ENCODE measurements at regions not wholly inside any gene's neighbourhood (a gene's known extent, or its start where the extent isn't known, plus 50 kb on each side); places are given as distances from the start of the nearest gene placed in this dataset.

DNA sequence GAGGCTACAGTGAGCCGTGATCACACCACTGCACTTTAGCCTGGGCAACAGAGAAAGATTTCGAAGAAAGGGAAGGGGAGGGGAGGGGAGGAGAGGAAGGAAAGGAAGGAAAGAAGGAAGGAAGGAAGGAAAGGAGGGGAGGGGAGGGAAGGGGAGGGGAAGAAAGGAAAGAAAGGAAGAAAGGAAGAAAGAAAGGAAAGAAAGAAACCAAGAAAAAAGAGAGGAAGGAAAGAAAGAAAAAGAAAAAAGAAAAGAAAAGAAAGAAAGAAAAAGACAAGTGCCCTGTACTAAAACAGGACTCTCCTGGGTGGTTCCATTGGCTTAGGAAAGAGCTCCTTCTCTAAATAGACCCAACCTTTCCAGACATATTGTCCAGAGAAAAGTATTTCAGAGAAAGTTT lies 136.6 kb downstream of the PXDC1 start:
- no peak overlapping the region for H2BK20ac ChIP-seq (ENCODE audit: low read depth, low read length)
- no TSS peak for BruUV-seq (replicated peaks)
- no peaks in the 10 kb centered on the region for H3K79me1 ChIP-seq (ENCODE audit: low read depth in 1 of 2, low read length in 2 of 2)
- no peak overlapping the region for H3K4me3 ChIP-seq (ENCODE audit: insufficient read depth, low read depth, low read length)
- ATAC-seq (ENCODE audit: low read depth) (no peak), DNase-seq (no peak)
- H3K23ac ChIP-seq (ENCODE audit: low read depth, low read length) = no peak overlapping the region
- H3K4ac ChIP-seq (ENCODE audit: low read depth, low read length) = no peak overlapping the region
- H2BK5ac ChIP-seq (ENCODE audit: low read depth, low read length, poor library complexity, severe bottlenecking) = no peak overlapping the region
- no peak overlapping the region for H2BK120ac ChIP-seq (ENCODE audit: low read depth, low read length)
- no peak overlapping the region for H3K18ac ChIP-seq (ENCODE audit: low read depth, low read length)
- H3K9me3 ChIP-seq (ENCODE audit: control insufficient read depth, insufficient read depth, low read length) = no peaks in the 10 kb centered on the region
- H4K91ac ChIP-seq (ENCODE audit: insufficient read depth, low read depth, low read length) = no peak overlapping the region
- H4K5ac ChIP-seq (ENCODE audit: low read depth, low read length) = no peak overlapping the region
- 80% methylated on average over 2 of the region's 2 CpGs; no CpG with 5 or more reads in 1 of the 2 experiments for WGBS, 2 experiments (ENCODE audit: extremely low coverage in 2 of 2, insufficient read length in 1 of 2)
- intact Hi-C loops (cut with micrococcal nuclease) (no loop called here), dilution Hi-C loops (cut with HindIII; ENCODE audit: low sequenced_read_pairs, unreplicated experiment) (no loop called here), in situ Hi-C loops (cut with MboI; ENCODE audit: low sequenced_read_pairs) (no loop called here)
- H3K27me3 ChIP-seq (ENCODE audit: control insufficient read depth, insufficient read depth, low read length) = peaks cover 37% of the 10 kb centered on the region
- TF ChIP-seq, protein P1, sequence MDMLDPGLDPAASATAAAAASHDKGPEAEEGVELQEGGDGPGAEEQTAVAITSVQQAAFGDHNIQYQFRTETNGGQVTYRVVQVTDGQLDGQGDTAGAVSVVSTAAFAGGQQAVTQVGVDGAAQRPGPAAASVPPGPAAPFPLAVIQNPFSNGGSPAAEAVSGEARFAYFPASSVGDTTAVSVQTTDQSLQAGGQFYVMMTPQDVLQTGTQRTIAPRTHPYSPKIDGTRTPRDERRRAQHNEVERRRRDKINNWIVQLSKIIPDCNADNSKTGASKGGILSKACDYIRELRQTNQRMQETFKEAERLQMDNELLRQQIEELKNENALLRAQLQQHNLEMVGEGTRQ (IDR thresholded peaks at IDR 0.05; ENCODE audit: low read depth, low read length) = no peak
- no peak for TF ChIP-seq RCOR1 (IDR thresholded peaks at IDR 0.05; ENCODE audit: insufficient replicate concordance, low read length)
- no peak for TF ChIP-seq RAD21 (IDR thresholded peaks at IDR 0.05; ENCODE audit: low read length)
- TF ChIP-seq, protein P2, sequence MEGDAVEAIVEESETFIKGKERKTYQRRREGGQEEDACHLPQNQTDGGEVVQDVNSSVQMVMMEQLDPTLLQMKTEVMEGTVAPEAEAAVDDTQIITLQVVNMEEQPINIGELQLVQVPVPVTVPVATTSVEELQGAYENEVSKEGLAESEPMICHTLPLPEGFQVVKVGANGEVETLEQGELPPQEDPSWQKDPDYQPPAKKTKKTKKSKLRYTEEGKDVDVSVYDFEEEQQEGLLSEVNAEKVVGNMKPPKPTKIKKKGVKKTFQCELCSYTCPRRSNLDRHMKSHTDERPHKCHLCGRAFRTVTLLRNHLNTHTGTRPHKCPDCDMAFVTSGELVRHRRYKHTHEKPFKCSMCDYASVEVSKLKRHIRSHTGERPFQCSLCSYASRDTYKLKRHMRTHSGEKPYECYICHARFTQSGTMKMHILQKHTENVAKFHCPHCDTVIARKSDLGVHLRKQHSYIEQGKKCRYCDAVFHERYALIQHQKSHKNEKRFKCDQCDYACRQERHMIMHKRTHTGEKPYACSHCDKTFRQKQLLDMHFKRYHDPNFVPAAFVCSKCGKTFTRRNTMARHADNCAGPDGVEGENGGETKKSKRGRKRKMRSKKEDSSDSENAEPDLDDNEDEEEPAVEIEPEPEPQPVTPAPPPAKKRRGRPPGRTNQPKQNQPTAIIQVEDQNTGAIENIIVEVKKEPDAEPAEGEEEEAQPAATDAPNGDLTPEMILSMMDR (conservative IDR thresholded peaks at IDR 0.05; ENCODE audit: low read depth, low read length) = no peak
- no peak for TF ChIP-seq SMC3 (IDR thresholded peaks at IDR 0.05; ENCODE audit: low read depth, low read length)
- no peak for TF ChIP-seq MAFK (IDR thresholded peaks at IDR 0.05; ENCODE audit: low read depth, low read length)
- no peak for TF ChIP-seq RFX5 (IDR thresholded peaks at IDR 0.05; ENCODE audit: low read depth, low read length)
- no peak for TF ChIP-seq BHLHE40 (IDR thresholded peaks at IDR 0.05; ENCODE audit: low read depth, low read length)
- TF ChIP-seq MXI1 (IDR thresholded peaks at IDR 0.05; ENCODE audit: borderline replicate concordance, low read depth, low read length) = no peak
- no peak for TF ChIP-seq CEBPB (IDR thresholded peaks at IDR 0.05; ENCODE audit: low read depth, low read length)
- no peak for TF ChIP-seq NFE2L2 (IDR thresholded peaks at IDR 0.05; ENCODE audit: low read depth, low read length)
- TF ChIP-seq FOS (IDR thresholded peaks at IDR 0.05; ENCODE audit: low read depth, low read length) = no peak
- TF ChIP-seq MAZ (IDR thresholded peaks at IDR 0.05; ENCODE audit: borderline replicate concordance, low read depth, low read length) = no peak
- no peak for TF ChIP-seq CHD1 (IDR thresholded peaks at IDR 0.05; ENCODE audit: low read depth, low read length)
- TF ChIP-seq, protein P3, sequence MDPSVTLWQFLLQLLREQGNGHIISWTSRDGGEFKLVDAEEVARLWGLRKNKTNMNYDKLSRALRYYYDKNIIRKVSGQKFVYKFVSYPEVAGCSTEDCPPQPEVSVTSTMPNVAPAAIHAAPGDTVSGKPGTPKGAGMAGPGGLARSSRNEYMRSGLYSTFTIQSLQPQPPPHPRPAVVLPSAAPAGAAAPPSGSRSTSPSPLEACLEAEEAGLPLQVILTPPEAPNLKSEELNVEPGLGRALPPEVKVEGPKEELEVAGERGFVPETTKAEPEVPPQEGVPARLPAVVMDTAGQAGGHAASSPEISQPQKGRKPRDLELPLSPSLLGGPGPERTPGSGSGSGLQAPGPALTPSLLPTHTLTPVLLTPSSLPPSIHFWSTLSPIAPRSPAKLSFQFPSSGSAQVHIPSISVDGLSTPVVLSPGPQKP (IDR thresholded peaks at IDR 0.05; ENCODE audit: borderline replicate concordance, low read depth, low read length) = no peak
- TF ChIP-seq POLR2A (IDR thresholded peaks at IDR 0.05; ENCODE audit: low read depth, low read length) = no peak
- no peak overlapping the region for H2AFZ ChIP-seq (replicated peaks; ENCODE audit: low read length, poor library complexity)
- H4K8ac ChIP-seq (ENCODE audit: low read depth in 2 of 2, low read length in 2 of 2) = no peak overlapping the region
- POLR2A ChIA-PET (ENCODE audit: unreplicated experiment) = no interaction called here
- no peak overlapping the region for H3K56ac ChIP-seq (ENCODE audit: extremely low read depth, insufficient read depth, low read length)
- H2AK5ac ChIP-seq (ENCODE audit: low read depth, low read length) = no peak overlapping the region
- H2BK15ac ChIP-seq (ENCODE audit: low read depth, low read length) = no peak overlapping the region
- H3K9me1 ChIP-seq (ENCODE audit: insufficient read depth, low read length) = peaks cover 5% of the 10 kb centered on the region; the same call in 1 of the 2 replicates
- peaks cover 10% of the 10 kb centered on the region for H3K4me1 ChIP-seq (ENCODE audit: control insufficient read depth, insufficient read depth, low read length)
- no peaks in the 10 kb centered on the region for H3K36me3 ChIP-seq (ENCODE audit: control insufficient read depth, insufficient read depth, low read length)
- no peak overlapping the region for H3K9ac ChIP-seq (ENCODE audit: low read depth, low read length)
- no peak overlapping the region for H2AK9ac ChIP-seq (replicated peaks; ENCODE audit: low read depth, low read length, poor library complexity)
- H3K27ac ChIP-seq (ENCODE audit: insufficient read depth, low read length) = no peak overlapping the region
- H4K20me1 ChIP-seq (ENCODE audit: insufficient read depth, low read length) = no peaks in the 10 kb centered on the region
- no peak overlapping the region for H3K4me2 ChIP-seq (ENCODE audit: low read depth, low read length)
- H3K14ac ChIP-seq (replicated peaks; ENCODE audit: low read depth, low read length) = no peak overlapping the region
- CTCF ChIA-PET = no interaction called here
